GM19099 (cell line): ENCODE measurements at regions not wholly inside any gene's neighbourhood (a gene's known extent, or its start where the extent isn't known, plus 50 kb on each side); places are given as distances from the start of the nearest gene placed in this dataset.

Experiments
- POLR2A ChIP-seq: IDR thresholded peaks from 3 replicates; pipeline ENCODE4 v1.6.1; 2011; ENCODE audit warnings: low read depth; ENCODE audit not compliant: insufficient read length; ENCODE audit errors: extremely low read depth

DNA sequence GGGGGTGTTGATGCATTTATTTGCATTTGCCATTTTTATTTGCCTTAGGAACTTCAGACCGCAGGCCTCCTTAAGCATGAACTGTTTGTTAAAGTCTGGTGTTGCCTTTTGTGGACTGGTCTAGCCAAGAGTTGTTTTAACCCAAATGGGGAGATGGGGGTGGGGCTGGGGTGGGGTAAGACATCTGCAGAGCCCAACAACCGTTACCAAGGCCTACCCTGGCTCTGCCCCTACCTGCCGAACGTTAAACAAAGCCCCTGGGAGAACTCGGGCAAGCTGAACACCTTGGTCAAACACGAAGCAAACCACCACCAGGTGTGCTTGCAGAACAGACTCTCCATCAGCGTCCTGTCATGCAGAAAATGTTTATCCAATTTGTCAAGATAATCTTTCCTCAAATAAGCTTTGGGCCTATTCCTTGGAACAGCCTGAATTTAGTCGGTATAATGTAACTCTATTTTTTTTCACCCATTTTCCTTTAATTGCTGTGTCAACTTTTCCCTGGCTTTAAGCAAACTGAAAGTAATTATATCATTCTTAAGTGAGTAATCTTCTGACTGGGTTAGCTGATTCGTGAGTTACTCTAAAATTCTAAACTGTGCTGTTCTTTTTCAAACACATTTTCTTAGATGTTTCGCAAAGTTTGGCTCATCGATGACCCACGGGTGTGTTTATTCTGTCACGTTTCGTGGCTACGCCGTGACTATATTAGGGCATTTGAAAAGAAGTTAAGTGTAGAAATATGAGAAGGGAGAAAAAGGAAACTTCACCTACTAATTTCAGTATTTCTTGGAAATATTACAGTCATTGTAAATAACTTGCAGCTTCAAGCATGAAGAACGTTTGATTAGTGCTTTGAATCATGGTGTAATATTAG lies 127.6 kb downstream of the SOX2 start:
- no peak for TF ChIP-seq POLR2A

DNA sequence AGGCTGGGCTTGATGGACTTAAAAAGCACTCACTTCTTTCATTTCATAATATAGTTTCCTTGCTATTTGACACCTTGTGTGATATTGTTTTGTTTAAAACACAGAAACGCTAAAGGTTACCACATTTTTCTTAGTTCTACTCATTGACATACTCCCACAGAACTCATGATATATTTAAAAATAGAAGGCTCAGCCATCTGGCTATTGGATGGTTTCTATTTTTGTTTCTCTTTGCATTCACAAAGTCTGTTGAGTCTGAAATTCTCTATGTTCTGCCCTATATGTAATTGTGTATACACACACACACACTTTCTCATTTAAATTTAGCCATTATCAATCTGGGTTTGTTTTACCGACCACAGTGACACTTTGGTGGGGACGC lies 128.2 kb downstream of the SOX2 start:
- TF ChIP-seq POLR2A: no peak

DNA sequence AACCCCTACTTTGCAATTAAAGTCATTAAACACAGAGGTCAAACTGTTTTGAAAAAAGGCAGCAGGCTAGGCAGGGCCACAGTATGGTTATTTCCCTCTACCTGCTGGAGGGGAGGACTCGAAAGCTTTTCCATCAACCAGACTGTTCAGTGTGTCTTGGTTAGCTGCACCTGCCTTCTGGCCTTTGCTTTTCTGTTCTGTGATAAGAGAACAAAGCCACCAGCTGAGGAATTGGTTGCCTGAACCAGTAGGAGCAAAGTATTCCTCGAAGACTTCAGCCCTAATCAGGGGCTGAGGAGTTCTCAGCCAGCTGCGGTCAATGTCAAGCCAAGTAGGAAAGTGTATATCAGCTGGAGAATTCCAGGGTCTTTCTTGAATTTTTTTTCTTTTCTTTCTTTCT lies 132.5 kb downstream of the SOX2 start:
- TF ChIP-seq POLR2A: no peak

DNA sequence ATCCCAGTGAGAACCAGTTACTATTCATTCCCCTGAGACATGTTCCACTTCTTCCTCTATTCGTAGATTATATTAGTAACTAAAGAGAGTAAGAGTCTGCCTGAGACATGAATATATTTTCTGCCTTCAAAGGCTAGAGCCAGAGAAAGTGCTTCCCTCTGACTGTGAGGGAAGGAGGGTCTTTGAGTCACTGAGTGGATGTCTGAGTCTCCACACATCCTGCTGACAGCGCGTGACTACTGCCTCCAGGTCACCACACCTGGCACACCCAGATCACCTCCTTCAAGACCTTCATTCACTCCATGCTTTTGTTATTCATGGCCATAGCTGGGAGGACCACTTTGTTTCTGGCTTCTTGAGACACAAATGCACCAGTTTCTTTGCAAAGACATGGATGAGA lies 135.6 kb downstream of the SOX2 start:
- no peak for TF ChIP-seq POLR2A

DNA sequence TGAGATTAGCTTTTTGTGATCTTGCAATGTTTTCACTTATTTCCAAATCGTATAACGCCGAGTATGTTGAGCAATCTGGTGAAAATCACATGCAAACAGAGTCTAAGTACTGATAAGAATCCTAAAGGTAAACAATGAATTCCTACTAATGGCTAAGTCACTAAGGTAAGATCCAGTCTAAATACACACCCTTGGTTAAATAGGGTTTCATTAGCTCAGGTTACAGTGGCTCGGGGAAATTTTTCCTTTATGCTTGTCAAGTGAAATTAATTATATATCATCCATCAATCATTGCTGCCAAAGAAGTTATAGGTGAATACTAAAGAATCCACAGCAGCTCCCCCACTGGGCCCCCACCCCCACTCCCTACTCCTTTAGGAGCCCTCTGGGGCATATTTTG lies 139.3 kb downstream of the SOX2 start:
- no peak for TF ChIP-seq POLR2A

DNA sequence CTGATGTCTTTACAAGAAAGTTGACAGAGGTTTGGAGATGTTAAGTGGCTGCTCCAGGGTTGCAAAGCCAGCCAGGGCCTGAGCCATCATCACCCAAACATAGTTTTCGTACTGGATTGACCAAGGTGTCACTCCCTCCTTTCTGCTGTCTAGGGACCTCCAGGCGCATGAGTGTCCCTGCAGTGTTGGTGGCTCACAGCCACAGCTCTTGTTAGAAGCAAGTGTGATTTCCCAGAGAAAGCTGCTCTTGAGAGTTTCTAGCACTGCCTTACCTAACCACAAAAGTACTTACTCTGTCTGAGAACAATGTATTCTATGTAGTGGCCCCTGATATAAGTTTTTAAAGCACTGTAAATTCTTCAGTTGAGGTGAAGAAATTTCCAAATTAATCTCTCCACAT lies 144.1 kb downstream of the SOX2 start:
- no peak for TF ChIP-seq POLR2A

DNA sequence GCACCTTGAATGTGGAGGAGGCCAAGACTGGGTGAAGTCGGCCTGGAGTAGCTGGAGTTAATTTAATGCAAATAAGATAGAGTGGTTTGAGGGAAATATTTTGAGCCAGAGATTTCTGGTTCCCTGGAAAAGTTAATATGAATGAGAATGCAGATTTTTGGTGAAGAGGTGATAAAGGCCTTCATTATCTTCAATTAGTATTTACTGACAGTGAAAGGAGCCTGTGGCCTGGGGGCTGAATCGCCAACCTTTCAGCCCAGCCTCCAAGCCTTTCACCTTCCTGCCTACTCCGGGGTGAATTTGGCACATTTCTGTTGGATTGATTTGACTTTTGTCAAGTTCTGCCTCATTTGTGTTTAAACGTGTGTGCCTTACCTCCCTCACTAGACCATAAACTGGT lies 147.8 kb downstream of the SOX2 start:
- no peak for TF ChIP-seq POLR2A

DNA sequence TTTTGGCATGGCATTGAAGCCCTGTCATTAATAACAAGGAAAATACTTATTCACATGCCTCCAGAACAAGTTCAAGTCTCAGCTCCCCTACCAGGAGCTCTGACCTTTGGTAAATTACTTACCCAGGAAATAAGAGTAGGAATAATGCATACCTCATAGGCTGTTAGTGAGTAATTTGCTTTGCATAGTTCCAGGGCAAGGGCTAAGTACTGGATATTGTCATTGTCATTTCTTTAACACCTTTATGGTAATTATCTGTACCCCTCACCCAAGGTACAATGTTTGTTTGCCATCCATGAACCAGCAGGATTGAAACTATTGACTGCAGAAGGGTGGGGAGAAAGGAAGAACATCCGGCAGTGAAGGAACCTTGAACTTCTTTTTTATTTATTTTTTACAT lies 148.5 kb downstream of the SOX2 start:
- no peak for TF ChIP-seq POLR2A

DNA sequence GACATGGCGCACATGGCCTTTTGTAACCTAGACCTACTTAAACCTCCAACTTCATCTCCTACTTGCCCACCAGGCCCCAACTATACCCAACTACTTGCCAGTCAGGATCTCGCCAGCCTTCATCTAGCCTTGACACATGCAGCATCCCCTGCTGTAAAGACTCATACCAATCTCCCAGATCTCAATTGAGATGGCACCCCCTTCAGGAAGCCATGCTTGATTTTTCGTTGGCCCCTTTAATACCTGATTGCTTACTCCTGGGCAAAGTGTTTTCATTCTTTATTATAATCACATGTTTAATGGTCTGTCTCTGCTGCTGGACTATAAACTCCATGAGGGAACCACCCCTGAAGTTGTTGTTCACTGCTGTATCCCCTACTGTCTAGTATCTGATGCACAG lies 150.8 kb downstream of the SOX2 start:
- TF ChIP-seq POLR2A: no peak

DNA sequence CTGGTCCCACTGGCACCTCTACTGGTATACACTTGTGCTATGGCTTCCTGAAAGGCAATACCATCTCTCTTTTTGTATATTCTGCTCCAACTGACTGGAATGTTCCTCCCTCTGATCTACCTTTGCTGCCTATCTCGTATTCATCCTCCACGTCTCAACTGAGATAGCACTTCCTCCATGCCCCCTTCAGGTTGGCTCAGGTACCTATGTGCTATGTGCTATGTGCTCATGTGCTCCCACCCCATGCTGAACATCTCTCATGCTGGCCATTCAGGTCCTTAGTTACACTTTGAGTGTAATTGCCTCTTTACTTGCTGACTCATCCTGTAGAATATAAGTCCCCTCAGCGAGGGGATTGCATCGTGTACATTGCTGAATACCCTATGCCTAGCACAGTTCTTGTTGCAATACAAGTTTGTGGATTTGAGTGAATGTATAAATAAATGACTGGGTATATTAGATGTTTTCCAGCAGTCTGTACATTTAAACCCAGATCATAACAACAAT lies 156.9 kb downstream of the SOX2 start:
- no peak for TF ChIP-seq POLR2A

DNA sequence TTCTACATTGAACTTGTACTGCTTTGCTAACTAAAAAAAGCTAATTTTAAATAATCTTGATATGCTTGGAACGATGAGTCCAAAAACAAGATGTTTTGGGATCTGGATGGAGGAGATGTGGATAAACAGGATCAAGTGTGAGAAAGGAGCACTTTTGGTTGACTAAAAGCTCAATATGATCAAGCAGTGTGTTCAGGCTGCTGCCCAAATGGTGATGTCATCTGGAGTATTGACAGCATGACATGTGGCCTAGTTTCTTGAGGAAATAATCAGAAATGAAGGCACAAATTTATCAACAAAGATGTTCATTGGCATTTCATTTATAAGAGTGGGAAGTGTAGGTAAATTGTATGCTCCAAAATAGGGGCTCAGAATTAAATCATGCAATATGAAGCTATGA lies 161.2 kb downstream of the SOX2 start:
- TF ChIP-seq POLR2A: no peak

DNA sequence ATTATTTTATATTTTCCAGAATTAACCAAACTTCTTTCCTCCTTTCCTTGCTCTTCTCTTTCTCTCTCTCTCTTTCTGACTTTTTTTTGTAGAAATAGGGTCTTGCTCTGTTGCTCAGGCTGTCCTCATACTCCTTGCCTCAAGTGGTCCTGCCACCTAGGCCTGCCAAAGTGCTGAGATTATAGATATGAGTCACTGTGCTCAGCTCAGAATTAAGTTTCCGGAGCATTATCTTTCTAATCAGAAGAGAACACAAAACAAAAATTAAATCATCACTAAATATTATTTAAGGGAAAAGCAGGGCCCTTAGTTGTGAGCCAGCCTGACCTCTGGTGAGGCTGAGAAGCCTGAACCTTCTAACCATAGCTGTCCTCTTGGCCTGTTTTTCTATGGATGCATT lies 168.2 kb downstream of the SOX2 start:
- no peak for TF ChIP-seq POLR2A

DNA sequence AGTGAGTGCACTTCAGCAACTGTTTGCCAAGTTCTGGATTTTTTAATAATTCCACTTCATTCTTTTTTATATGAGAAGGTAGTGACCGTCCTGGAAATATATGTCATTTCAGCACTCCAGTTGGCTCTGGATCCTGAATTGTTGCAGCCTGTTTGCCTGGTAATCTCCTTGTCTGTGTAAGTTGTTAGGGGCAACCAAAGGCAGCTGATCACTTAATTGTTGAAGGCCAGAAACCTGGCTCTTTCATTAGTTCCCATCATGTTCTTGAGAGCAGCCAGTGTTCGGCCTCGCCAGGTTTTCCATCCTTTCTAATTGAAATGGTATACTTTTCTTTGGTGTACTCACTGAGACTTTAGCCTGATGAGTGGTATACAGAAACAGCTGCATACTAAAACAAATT lies 168.6 kb downstream of the SOX2 start:
- no peak for TF ChIP-seq POLR2A

DNA sequence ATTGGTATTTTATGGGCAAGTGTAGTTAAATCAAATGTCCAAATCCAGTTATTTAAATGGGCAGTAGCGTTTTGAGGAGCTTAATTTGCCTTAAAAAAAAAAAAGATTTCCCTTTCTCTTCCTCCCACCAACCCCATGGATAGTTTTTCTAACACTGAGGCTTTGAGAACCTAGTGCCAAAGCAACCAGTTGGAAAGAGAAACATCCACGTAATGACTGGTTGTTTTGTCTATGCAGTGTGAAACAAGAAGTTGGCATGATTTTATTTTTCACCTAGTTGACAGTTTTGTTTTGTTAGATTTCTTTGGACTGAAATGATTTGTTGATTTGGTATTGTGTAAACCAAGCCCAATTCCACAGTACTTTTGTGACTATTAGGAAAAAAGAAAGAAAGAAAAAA lies 170.0 kb downstream of the SOX2 start:
- TF ChIP-seq POLR2A: no peak

DNA sequence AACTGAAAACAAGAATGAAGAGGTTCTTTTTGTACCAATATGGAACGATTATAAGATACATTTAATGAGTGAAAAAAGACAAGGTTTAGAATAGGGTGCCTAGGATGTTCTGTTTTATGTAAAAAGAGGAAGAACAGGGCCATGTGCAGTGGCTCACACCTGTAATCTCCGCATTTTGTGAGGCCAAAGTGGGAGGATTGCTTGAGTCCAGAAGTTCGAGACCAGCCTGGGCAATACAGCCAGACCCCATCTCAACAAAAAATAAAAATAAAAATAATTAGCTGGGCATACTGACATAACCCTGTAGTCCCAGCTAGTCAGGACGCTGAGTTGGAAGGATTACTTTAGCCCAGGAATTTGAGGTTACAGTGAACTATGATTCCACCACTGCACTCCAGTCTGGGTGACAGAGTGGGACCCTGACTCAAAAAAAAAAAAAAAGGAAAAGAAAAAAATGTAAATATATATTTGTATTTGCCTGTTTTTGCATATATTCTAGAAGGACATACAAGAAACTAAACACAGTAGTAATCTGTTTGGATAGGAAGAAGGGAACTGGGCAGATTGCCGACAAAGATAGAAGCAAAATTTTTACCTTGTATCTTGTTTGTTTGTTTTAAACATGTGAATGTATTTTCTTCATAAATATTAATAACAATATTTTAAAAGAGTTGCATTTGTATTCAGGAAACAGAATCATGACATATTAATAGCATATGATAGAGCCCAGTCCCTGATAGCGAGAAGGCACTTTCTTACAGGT lies 174.3 kb downstream of the SOX2 start:
- TF ChIP-seq POLR2A: no peak

DNA sequence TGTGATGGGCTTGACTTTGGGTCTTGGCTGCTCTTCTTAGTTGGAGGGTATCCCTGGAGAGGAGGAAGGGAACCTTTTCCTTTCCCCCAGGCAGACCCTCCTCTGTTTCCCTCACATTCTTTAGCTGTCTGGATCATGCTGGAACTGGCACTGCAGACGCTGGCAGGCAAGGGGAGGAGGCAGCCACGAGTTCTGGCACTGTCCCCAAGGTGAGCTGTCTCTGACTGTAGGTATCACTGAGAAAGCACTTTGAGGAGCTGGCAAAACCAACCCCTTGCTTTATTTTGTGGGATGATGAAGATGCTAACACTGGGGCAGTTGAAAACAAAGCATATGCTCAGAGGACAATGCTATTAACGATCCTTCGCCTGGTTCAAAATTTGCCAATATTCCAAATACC lies 175.0 kb downstream of the SOX2 start:
- no peak for TF ChIP-seq POLR2A
